T-cell (primary cell): ENCODE measurements at regions not wholly inside any gene's neighbourhood (a gene's known extent, or its start where the extent isn't known, plus 50 kb on each side); places are given as distances from the start of the nearest gene placed in this dataset.

Experiments
- ATAC-seq, 4 experiments: fragments of 200-7000 bp in 3 of 4; fragments of 150-1000 bp in 1 of 4; cut with Tn5 transposase; replicated peaks in 1 of 4; 1 replicate in 3 of 4; 2 replicates in 1 of 4; pipeline ENCODE4 v1.10.0; 2021; ENCODE audit warnings: moderate library complexity in 3 of 4, mild to moderate bottlenecking in 2 of 4, moderate number of reproducible peaks in 1 of 4
- CTCF ChIA-PET, 2 donors: fragments of 300-600 bp; sonication (Branson Sonifier 250); formaldehyde crosslinking; loops; one replicate each; lab custom pipeline; 2022; ENCODE audit warnings: antibody characterized with exemption in 2 of 2; lab: Charles Lee
- POLR2A ChIA-PET, 2 donors: fragments of 300-600 bp; sonication (Branson Sonifier 250); formaldehyde crosslinking; loops; one replicate each; lab custom pipeline; 2022; ENCODE audit warnings: antibody characterized with exemption in 2 of 2; lab: Charles Lee
- DNase-seq, 35 experiments: peaks; one replicate each; pipeline versions ENCODE4 v3.0.0 to v3.0.0-alpha.2; 2013 to 2023
- H3K27ac ChIP-seq: one replicate; pipeline ENCODE4 v1.5.1; 2013; ENCODE audit warnings: low read length
- H3K27me3 ChIP-seq, 2 experiments: replicated peaks in 1 of 2; 1 replicate in 1 of 2; 2 replicates in 1 of 2; pipeline versions ENCODE4 v1.6.1 to v1.7.0; 2013; ENCODE audit warnings: low read length in 1 of 2, mixed read lengths in 1 of 2; ENCODE audit not compliant: control insufficient read depth in 2 of 2, insufficient read depth in 2 of 2; ENCODE audit errors: extremely low read depth in 1 of 2
- H3K36me3 ChIP-seq, 2 donors: 1 replicate in 1 of 2; 2 replicates in 1 of 2; pipeline versions ENCODE4 v1.6.1 to v1.7.0; 2013; ENCODE audit warnings: low read length in 1 of 2; ENCODE audit not compliant: control insufficient read depth in 2 of 2, insufficient read depth in 1 of 2; ENCODE audit errors: extremely low read depth in 1 of 2
- H3K4me1 ChIP-seq, 2 experiments: 1 replicate in 1 of 2; 2 replicates in 1 of 2; pipeline versions ENCODE4 v1.6.1 to v1.7.0; 2013; ENCODE audit warnings: low read length in 2 of 2, mixed read lengths in 1 of 2; ENCODE audit not compliant: insufficient read depth in 2 of 2, control insufficient read depth in 1 of 2; ENCODE audit errors: extremely low read depth in 1 of 2
- H3K4me3 ChIP-seq, 2 donors: 1 replicate in 1 of 2; 2 replicates in 1 of 2; pipeline versions ENCODE4 v1.5.1 to v1.7.0; 2013; ENCODE audit warnings: mild to moderate bottlenecking in 2 of 2, low read length in 1 of 2, moderate library complexity in 1 of 2; ENCODE audit not compliant: control insufficient read depth in 1 of 2; ENCODE audit errors: extremely low read depth in 1 of 2
- H3K9me3 ChIP-seq: 2 replicates; pipeline ENCODE4 v1.7.0; 2013
- H3K27ac Mint-ChIP-seq, 2 donors: one replicate each; pipeline ENCODE4 v1.8.0; 2020 to 2021; ENCODE audit warnings: mild to moderate bottlenecking in 2 of 2, mixed read lengths in 2 of 2
- H3K27me3 Mint-ChIP-seq, 2 donors: one replicate each; pipeline ENCODE4 v1.8.0; 2021 to 2022; ENCODE audit warnings: mixed read lengths in 2 of 2
- H3K36me3 Mint-ChIP-seq: one replicate; pipeline ENCODE4 v1.8.0; 2021; ENCODE audit warnings: mixed read lengths
- H3K4me1 Mint-ChIP-seq, 3 donors: one replicate each; pipeline ENCODE4 v1.8.0; 2020 to 2022; ENCODE audit warnings: mixed read lengths in 3 of 3, mild to moderate bottlenecking in 1 of 3
- H3K4me3 Mint-ChIP-seq, 3 donors: one replicate each; pipeline ENCODE4 v1.8.0; 2020 to 2022; ENCODE audit warnings: mild to moderate bottlenecking in 3 of 3, mixed read lengths in 3 of 3, moderate library complexity in 3 of 3
- H3K9me3 Mint-ChIP-seq, 3 donors: one replicate each; pipeline ENCODE4 v1.8.0; 2020 to 2022; ENCODE audit warnings: mixed read lengths in 3 of 3
- WGBS: methylation state at CpG from one replicate; pipeline ENCODE4 v1.1.5; 2013; ENCODE audit warnings: missing lambda C conversion rate; ENCODE audit not compliant: insufficient coverage; 5-methylcytosine and 5-hydroxymethylcytosine counted together

DNA sequence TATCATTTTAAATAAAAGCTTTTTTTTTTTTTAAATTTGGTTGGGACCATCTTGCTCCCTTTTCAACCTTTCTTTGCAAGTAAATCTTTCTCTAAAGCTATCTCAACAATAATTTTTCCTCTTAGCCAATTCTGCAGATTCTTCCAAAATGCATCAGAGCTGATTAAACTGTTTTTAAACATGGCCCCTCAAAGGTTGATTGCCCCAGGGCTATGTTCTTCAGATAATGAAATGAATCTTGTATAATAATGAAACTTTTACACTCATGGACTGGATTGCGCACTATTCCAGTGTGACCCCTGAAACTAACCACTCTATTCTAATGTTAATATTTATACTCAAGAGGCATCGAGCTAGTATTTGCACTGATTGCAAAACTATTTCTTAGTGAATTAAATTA, 222.8 kb upstream of the PRDM9 start:
- Histone ChIP-seq H3K27me3 (no peaks in the 10 kb centered on the region), H3K9me3 (no peaks in the 10 kb centered on the region), H3K4me3 (no peak overlapping the region), H3K27ac (no peak overlapping the region), H3K36me3 (no peaks in the 10 kb centered on the region), H3K4me1 (no peaks in the 10 kb centered on the region)
- H3K36me3 Mint-ChIP-seq = no peaks in the 10 kb centered on the region
- no peak for ATAC-seq
- no peak overlapping the region for H3K27ac Mint-ChIP-seq
- no peaks in the 10 kb centered on the region for H3K4me1 Mint-ChIP-seq
- CTCF ChIA-PET = no interaction called here
- no peak overlapping the region for H3K4me3 Mint-ChIP-seq
- H3K27me3 Mint-ChIP-seq = no peaks in the 10 kb centered on the region
- no CpG with 5 or more reads among the region's 2 CpGs for WGBS
- H3K9me3 Mint-ChIP-seq = peaks cover 3 to 20% (median 11%) of the 10 kb centered on the region in 3 donors
- no peak for DNase-seq
- POLR2A ChIA-PET = no interaction called here

DNA sequence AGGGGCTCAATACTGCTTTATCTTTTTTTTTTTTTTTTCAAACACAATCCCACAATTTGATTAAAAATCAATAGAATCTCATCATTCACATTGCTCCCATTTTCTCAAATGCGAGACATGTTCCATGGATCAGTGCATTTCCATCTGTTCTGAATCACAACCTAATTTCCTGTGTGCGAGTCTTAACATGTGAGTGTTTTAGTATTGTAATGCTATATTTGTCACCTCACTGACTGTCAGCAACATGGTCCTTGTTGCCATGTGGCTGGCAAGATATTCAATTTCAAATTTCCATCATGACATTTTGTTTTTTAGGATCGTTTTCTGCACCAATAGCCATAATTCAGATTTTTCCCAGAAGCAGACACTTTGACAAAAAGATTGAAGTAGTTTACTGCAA, 233.2 kb upstream of the PRDM9 start:
- ChIA-PET CTCF (no interaction called here), POLR2A (no interaction called here)
- H3K36me3 Mint-ChIP-seq = no peaks in the 10 kb centered on the region
- Histone ChIP-seq H3K27ac (no peak overlapping the region), H3K9me3 (no peaks in the 10 kb centered on the region), H3K27me3 (no peaks in the 10 kb centered on the region), H3K36me3 (no peaks in the 10 kb centered on the region), H3K4me1 (no peaks in the 10 kb centered on the region), H3K4me3 (no peak overlapping the region)
- H3K27ac Mint-ChIP-seq = no peak overlapping the region
- whole genome bisulfite sequencing = no CpG with 5 or more reads among the region's 3 CpGs
- H3K27me3 Mint-ChIP-seq = no peaks in the 10 kb centered on the region
- no peak for ATAC-seq
- DNase-seq = no peak
- peaks cover 9 to 18% (median 12%) of the 10 kb centered on the region in 3 donors for H3K9me3 Mint-ChIP-seq
- no peak overlapping the region for H3K4me3 Mint-ChIP-seq
- no peaks in the 10 kb centered on the region for H3K4me1 Mint-ChIP-seq

DNA sequence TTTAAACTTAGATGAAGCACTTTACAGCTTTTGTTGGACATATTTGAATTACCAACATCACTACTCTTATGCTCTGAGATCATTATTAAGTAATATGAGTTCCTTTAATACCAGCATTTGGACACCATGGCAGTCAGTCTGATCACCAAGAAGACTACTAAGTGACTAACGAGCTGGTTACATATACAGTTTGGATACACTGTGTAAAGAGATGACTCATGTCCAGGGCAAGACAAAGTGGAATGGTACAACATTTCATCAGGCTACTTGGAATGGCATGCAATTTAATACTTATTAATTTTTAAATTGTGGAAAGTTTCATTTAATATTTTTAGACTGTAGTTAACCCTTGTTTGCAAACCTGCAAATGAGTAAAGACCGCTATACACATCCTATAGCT, 237.4 kb upstream of the PRDM9 start:
- DNase-seq (no peak), ATAC-seq (no peak)
- no peak overlapping the region for H3K27ac Mint-ChIP-seq
- no peak overlapping the region for H3K4me3 Mint-ChIP-seq
- no peaks in the 10 kb centered on the region for H3K36me3 ChIP-seq
- no peaks in the 10 kb centered on the region for H3K27me3 Mint-ChIP-seq
- H3K4me1 ChIP-seq = no peaks in the 10 kb centered on the region
- CTCF ChIA-PET = no interaction called here
- H3K9me3 ChIP-seq = no peaks in the 10 kb centered on the region
- no peaks in the 10 kb centered on the region for H3K27me3 ChIP-seq
- no peaks in the 10 kb centered on the region for H3K36me3 Mint-ChIP-seq
- H3K4me3 ChIP-seq = no peak overlapping the region
- H3K9me3 Mint-ChIP-seq = peaks cover 0 to 13% (median 8%) of the 10 kb centered on the region in 3 donors
- no peaks in the 10 kb centered on the region for H3K4me1 Mint-ChIP-seq
- POLR2A ChIA-PET = no interaction called here
- H3K27ac ChIP-seq = no peak overlapping the region
- no CpG with 5 or more reads among the region's 2 CpGs for WGBS

DNA sequence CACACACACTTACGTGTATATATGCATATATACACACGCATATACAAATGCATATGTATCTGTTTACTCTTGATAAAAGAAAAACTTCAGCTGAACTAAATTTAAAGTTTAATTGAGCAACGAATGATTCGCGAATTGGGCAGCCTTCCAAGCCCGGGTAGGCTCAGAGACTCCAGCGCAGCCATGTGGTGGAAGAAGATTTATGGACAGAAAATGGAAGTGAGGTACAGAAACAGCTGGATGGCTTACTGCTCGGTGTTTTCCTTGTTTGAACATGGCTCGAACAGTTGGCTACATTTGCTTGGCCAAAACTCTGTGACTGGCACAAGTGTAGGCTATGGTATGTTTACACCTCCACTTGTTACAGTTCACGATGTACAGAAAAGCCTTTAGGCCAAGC, 239.3 kb upstream of the PRDM9 start:
- DNase-seq (no peak), ATAC-seq (no peak)
- Mint-ChIP-seq H3K4me1 (no peaks in the 10 kb centered on the region), H3K36me3 (no peaks in the 10 kb centered on the region), H3K27ac (no peak overlapping the region), H3K4me3 (no peak overlapping the region), H3K9me3 (peaks cover 3 to 10% (median 5%) of the 10 kb centered on the region in 3 donors), H3K27me3 (no peaks in the 10 kb centered on the region)
- Histone ChIP-seq H3K27ac (no peak overlapping the region), H3K36me3 (no peaks in the 10 kb centered on the region), H3K4me3 (no peak overlapping the region), H3K27me3 (no peaks in the 10 kb centered on the region), H3K4me1 (no peaks in the 10 kb centered on the region), H3K9me3 (no peaks in the 10 kb centered on the region)
- 80% methylated on average over 6 of the region's 10 CpGs for WGBS
- ChIA-PET POLR2A (no interaction called here), CTCF (no interaction called here)

DNA sequence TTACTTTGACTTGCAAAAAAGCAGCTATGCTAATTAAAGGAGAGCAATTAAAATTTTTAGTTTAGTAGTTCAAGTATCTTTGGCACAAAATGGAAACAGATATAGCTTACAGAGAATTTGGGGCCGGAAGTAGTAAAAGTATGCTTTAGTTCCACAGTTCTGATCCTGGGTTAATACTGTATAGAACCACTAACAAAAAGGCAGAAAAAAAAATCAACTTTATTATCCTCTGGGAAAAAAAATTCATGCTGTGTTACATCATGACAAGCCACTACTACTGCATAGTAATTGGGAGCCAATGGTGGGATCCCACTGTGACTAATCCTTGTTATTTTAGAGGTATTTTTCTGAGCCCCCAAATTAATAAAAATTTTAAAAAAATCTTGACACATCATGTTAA, 246.8 kb upstream of the PRDM9 start:
- Mint-ChIP-seq H3K27me3 (no peaks in the 10 kb centered on the region), H3K9me3 (peaks cover 10 to 20% (median 13%) of the 10 kb centered on the region in 3 donors), H3K4me3 (no peak overlapping the region), H3K36me3 (no peaks in the 10 kb centered on the region), H3K4me1 (no peaks in the 10 kb centered on the region), H3K27ac (no peak overlapping the region)
- Histone ChIP-seq H3K4me3 (no peak overlapping the region), H3K9me3 (peaks cover 3% of the 10 kb centered on the region), H3K27ac (no peak overlapping the region), H3K4me1 (no peaks in the 10 kb centered on the region), H3K27me3 (no peaks in the 10 kb centered on the region), H3K36me3 (no peaks in the 10 kb centered on the region)
- POLR2A ChIA-PET = interaction anchor here in 1 of 2 donors (0.6 kb wide), 1 partner anchor 15 kb away, joined by 4 read pairs; no protein-coding TSS in a partner anchor
- ATAC-seq (no peak), DNase-seq (no peak)
- no CpG with 5 or more reads among the region's 1 CpG for WGBS
- CTCF ChIA-PET = no interaction called here

DNA sequence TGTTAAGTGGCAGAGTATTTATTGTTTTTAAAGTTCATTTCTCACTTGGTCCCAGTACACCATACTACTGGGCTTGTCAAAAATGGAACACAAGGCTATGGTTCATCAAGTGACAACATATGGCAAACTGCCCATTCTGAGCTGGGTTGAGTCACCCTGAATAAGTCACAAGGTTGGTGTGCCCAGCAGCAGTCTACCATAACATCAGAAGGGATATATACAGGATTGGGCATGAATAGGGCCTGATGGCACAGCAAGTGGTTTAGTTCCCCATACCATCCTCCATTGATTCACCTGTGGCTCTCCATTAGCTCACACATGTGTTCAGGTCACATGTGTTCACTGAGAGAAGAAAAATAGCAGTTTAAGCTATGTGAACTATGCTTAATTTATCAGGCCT, 249.8 kb upstream of the PRDM9 start:
- no peak overlapping the region for H3K27ac ChIP-seq
- H3K27me3 ChIP-seq = no peaks in the 10 kb centered on the region
- DNase-seq = no peak
- H3K4me3 Mint-ChIP-seq = no peak overlapping the region
- H3K27ac Mint-ChIP-seq = no peak overlapping the region
- H3K4me1 Mint-ChIP-seq = no peaks in the 10 kb centered on the region
- H3K36me3 Mint-ChIP-seq = no peaks in the 10 kb centered on the region
- ATAC-seq = no peak
- no peaks in the 10 kb centered on the region for H3K36me3 ChIP-seq
- CTCF ChIA-PET = no interaction called here
- H3K9me3 Mint-ChIP-seq = peaks cover 12 to 28% (median 18%) of the 10 kb centered on the region in 3 donors
- no peaks in the 10 kb centered on the region for H3K9me3 ChIP-seq
- no peak overlapping the region for H3K4me3 ChIP-seq
- H3K27me3 Mint-ChIP-seq = no peaks in the 10 kb centered on the region
- H3K4me1 ChIP-seq = no peaks in the 10 kb centered on the region
- POLR2A ChIA-PET = no interaction called here

DNA sequence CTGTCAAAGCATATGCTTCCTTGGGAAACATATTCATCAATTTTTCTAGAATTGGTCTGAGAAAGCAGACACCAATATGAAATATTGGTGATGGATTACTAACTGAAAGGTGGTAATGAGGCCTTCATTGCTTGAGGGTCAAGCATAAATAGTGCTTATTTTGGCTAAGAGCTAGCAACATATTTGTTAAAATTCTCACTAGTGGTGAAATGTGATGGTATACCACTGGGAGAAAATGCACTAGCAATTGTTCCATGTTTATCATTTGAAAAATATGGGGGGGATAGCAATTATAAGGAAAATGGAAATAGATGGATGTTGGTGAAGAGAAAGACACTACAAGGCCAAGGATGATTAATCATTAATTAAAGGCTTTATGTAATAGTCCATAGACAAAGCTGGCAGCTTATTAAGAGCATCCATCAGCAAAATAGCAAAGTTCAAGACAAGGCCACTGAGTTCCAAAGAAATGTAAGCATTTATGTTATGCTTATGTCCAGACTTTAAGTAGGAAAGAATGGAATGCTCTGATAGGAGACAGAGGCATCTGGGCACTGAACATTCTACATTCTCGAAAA, 253.7 kb upstream of the PRDM9 start:
- no peaks in the 10 kb centered on the region for H3K27me3 Mint-ChIP-seq
- no peaks in the 10 kb centered on the region for H3K27me3 ChIP-seq
- WGBS = 100% methylated on average over 1 of the region's 1 CpG
- H3K27ac Mint-ChIP-seq = no peak overlapping the region
- no peak overlapping the region for H3K4me3 Mint-ChIP-seq
- ATAC-seq (no peak), DNase-seq (no peak)
- H3K27ac ChIP-seq = no peak overlapping the region
- no peaks in the 10 kb centered on the region for H3K4me1 Mint-ChIP-seq
- ChIA-PET CTCF (no interaction called here), POLR2A (no interaction called here)
- H3K4me1 ChIP-seq = no peaks in the 10 kb centered on the region
- peaks cover 12 to 27% (median 21%) of the 10 kb centered on the region in 3 donors for H3K9me3 Mint-ChIP-seq
- H3K36me3 Mint-ChIP-seq = no peaks in the 10 kb centered on the region
- H3K9me3 ChIP-seq = no peaks in the 10 kb centered on the region
- H3K36me3 ChIP-seq = no peaks in the 10 kb centered on the region
- no peak overlapping the region for H3K4me3 ChIP-seq
